GM12874 (cell line): ENCODE measurements at regions not wholly inside any gene's neighbourhood (a gene's known extent, or its start where the extent isn't known, plus 50 kb on each side); places are given as distances from the start of the nearest gene placed in this dataset.

Experiments used
- TF ChIP-seq, protein P1 (sequence below): IDR thresholded peaks from 2 replicates; pipeline ENCODE4 v1.5.1; 2011; ENCODE audit warnings: low read depth, mild to moderate bottlenecking, control low read depth, low read length, moderate library complexity; ENCODE audit not compliant: insufficient read depth

DNA sequence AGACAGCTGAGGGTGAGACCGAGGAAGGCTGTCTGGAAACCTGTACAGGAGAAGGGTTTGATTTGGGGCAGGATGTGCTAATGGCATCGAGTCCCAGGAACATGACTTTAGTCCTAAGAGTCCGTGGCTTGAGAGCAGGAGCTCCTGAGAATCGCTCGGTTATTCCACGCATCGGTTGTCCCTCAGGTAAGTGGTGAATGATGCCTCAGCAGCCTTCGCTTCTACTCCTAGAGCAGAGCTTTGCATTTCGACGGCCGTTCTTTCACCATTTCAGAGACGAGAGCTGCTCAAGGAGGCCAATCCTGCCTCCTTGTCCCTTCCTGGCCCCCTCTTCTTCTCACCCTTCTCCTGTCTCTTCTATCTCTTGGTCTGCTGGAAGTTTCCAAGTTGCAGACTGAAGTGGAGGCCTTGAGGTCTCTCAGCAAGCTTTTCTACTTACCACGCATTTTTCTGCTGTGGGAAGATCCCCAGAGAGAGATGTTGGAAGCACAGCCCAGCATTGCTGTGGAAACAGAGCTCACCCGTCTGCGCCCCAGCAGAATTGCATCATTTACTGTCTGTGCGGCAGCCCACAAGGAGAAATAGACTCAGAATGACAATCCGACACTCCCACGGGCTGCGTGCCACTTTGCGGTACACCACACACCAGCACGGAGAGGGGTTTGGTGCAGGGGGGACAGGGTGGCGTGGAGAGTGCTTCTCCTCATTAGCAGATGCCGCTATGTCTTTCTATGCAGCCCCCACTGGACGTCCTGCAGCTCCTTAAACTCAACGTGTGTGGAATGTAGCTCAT, 270.7 kb upstream of the C1orf174 start:
- TF ChIP-seq, protein P1, sequence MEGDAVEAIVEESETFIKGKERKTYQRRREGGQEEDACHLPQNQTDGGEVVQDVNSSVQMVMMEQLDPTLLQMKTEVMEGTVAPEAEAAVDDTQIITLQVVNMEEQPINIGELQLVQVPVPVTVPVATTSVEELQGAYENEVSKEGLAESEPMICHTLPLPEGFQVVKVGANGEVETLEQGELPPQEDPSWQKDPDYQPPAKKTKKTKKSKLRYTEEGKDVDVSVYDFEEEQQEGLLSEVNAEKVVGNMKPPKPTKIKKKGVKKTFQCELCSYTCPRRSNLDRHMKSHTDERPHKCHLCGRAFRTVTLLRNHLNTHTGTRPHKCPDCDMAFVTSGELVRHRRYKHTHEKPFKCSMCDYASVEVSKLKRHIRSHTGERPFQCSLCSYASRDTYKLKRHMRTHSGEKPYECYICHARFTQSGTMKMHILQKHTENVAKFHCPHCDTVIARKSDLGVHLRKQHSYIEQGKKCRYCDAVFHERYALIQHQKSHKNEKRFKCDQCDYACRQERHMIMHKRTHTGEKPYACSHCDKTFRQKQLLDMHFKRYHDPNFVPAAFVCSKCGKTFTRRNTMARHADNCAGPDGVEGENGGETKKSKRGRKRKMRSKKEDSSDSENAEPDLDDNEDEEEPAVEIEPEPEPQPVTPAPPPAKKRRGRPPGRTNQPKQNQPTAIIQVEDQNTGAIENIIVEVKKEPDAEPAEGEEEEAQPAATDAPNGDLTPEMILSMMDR, result no peak

DNA sequence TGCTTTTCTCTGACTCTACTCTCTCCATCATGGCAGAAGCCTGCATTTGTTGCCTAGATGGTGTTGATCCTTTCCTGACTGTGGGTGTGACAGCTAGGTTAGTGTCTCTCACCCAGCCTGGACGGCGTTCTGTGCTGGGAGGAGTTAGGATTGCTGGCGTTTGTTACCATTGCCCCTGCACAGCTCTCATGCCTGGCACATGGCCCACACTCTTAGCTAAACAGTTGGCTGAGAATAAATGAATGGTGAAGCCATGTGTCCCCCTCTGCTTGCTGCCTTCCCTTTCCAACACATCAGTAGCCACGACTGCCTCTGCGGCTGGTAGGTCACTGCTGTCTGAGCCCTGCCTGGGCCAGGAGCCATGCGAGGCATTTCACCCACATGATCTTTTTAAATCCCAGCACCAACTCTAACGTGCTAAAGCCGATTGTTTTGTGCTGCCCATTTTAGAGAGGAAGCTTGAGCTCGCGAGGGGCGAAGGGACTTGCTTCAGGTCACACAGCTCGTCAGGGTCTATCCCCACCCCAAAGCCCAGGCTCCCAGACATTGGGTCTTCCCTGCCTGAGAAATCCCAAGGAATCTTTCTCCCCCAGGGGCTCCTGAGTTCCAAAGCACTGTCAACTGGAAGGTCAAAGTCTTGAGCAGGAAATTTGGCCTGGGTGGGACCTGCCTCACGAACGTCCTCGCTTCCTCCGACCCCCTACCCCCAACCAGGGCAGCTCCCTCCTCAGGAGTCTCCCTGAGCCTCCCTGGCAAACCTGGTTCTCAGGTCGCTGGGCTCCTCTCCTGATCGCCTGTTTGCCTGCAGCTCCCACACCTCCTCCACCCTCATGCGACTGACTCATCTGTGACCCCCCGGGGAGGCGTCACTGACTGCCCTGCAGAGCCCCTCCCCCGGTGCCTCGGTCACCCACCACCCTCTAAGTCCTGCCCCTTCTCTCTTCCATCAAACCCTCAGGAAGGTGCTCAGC, 271.7 kb upstream of the C1orf174 start:
- TF ChIP-seq, protein P1, result no peak

DNA sequence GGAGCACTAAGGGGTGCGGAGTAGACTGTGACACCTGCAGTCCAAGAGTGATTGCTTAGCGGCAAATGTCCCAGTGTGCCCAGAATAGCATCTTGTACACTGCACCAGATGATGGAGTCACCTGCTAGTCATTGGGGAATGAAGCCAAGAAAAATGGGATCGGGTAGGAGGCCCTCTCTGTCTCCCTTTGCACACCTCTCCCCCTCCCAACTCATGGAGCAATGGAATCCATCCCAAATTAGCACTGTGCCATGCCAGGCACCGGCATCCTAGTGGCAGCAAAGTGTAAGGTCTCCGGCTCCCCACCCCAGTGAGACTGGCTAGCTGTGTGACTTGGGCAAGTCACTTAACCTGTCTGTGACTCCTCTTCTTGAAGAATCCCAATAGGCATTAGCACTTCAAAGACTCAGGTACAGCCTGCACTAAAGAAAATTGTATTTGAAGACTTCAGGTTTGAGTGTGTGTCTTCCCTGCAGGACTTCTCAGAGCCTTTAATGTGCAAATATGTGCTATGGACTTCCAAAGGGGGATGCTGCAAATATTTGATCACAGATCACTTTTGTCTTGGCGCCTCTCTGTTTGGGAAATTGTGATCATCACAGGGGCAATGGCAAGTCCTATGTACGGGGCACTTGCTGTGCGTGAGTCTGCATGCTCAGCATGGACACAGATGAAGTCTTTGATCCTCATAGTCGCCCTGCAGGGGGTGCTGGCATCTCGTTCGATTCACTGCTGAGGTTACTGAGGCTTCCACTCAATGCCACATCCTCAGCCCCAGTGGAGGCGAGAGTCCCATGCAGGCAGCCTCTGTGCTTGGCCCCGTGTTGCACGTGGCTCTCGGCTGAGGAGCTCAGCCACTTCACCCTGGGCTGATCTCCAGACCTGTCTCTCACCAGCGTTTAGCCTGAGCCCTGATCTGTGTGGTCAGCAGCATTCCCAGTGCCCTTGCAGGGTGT, 272.9 kb upstream of the C1orf174 start:
- TF ChIP-seq, protein P1, result no peak

DNA sequence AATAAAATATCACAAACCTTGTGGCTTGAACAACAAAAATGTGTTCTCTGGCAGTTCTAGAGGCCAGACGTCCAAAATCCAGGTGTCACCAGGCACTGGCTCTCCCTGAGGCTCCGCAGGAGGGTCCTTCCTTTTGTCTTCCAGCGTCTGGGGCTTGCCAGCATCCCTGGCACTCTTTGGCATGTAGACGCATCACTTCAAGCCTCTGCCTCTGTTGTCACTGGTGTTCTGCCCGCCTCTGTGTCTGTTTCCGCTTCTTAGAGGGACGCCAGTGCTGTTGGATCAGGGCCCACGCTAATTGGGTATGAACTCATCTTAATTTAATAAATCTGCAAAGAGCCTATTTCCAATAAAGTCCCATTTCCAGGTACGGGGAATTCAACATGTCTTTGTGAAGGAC, 273.7 kb upstream of the C1orf174 start:
- TF ChIP-seq, protein P1, result no peak

DNA sequence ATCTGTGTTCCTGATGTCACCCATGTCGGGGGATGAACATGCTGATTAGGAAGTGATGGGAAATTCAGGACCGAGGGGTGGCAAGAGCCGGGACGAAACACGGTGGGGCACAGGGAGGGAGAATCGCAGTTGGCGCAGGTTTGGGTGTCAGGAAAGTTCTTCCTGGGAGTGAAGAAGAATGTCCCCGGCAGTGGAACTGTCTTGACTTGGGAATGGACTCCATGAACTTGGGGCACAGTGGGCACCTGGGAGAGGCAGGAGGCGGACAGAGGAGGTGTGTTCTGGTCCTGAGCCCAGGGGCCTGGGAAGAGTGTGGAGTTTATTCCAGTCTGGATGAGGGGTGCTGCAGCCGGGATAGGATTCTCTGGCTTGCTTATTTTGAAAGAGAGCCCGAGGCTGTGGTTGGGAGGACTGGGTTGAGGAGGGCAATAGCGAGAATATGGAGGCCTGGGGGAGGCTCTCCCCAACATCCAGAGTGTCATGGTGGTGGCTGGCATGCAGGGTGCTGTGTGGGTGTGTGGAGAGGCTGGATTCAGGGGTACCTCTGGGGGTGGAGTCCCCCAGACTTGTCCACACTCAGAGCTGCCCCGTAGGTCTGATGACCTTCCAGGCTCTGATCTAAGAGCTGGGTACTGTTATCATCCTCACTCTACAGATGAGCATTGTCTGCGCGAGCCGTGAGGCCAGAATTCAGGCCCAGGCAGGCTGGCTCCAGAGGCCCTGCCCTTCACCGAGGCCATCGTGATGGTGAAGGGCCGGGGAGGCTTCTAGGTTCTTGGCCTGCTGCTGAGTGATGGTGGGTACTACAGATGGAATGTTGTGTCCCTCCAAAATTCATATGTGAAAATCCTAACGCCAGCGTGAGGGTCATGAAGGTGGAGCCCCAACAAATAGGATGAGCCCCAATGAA, 274.5 kb upstream of the C1orf174 start:
- TF ChIP-seq, protein P1, result no peak

DNA sequence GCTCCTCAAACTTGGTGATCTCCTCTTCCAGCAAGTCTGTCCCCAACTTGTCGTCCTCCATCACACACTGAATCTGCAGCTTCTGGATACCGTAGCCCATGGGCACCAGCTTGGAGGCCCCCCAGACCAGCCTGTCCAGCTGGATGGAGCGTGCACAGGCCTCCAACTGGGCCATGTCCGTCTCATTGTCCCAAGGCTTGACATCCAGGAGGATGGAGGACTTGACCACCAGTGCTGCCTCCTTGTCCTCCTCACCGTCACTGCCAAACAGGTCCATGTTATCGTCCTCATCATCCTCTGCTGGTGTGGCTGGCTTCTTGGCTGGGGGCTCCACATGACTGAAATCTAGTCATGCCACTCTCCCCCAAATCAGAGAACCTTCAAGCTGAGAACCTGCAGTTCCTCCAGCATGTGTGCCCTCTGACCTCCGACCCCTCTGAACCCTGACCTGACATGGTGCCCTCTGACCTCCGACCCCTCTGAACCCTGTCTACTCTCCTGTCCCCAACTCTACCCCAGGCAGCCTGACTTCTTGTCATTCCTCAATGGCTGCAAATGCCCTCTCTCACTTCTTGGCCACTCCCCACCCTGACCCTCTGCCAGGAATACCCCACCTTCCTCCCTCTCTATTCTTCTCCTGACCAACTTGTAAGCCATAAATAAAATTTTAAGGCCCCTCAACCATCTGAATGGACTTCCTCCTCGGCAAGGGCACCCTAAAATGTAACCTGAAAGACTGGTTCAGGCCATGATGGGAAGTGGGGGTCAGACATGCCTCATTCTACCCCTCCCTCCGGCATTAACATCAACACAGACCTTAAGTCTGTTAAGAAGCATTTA, 275.7 kb upstream of the C1orf174 start:
- TF ChIP-seq, protein P1, result no peak
